H1 (cell line): ENCODE measurements at regions not wholly inside any gene's neighbourhood (a gene's known extent, or its start where the extent isn't known, plus 50 kb on each side); places are given as distances from the start of the nearest gene placed in this dataset.

Experiments
- ASH2L ChIP-seq: fragments of 200-600, 300-600 bp; sonication (generic); IDR thresholded peaks from one replicate; pipeline ENCODE4 v1.7.1; 2017; ENCODE audit warnings: low read length
- JUND ChIP-seq: IDR thresholded peaks from 2 replicates; pipeline ENCODE4 v1.6.1; 2011; ENCODE audit warnings: mild to moderate bottlenecking, improper control_type of control experiment, low read length

DNA sequence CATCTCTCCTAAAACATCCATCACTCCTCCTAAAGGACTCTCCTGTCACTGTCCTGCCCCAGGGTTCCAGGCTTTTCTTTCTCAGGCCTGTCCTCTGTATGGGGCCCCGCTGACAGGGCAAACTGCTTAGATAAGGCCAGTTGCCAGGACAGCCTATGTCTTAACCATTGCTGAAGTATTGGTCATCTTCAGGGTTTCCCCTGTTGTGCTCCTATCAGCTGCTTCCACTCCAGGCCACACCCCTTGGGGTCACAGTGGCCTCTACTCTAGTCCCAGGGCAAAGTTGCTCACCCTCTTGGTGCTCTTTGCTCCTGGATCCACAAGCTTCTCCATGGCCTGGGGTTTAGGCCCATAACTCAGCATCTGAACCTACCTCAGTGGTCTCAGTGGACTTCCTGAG lies 138.0 kb upstream of the PJA1 start (continued):
- TF ChIP-seq JUND (no peak), ASH2L (no peak)
- TF ChIP-seq, all 59 proteins: peak for 0
